ENCODE measurements at regions not wholly inside any gene's neighbourhood (a gene's known extent, or its start where the extent isn't known, plus 50 kb on each side); places are given as distances from the start of the nearest gene placed in this dataset.

DNA sequence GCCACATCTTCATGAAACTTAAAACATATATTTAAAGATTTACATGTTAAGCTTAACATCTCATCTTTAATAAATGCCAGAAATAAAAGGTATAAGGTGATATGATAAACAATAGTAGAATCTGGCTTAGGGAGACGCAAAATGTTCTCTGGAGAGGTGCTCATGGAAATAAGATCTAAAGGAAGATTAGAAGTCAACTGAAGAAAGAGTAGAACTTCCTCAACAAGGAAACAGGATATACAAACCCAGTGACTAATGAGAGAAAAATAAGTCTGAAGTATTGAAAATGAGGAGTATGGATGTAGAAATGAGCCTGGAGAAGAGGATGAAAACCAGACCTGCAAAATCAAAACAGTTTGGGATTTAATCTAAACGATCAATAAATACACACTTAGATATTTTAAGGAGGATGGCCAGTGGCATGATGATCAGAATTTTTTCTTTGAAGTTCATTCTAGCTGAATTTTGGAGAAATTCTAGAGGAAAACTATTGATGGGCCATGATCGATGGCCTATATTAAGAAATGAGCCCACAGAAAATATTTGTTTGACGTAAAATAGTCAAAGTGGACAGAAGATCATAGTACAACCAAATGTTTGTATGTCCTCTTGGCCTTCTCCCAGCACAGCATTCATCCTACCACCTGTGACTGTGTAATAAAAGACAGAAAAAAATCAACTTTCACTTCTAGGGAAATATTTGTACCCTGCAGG is 387.9 kb upstream of the PTBP2 start:
- Mint-ChIP-seq H3K27me3 (no peaks in the 10 kb centered on the region), H3K27ac (no peak overlapping the region), H3K4me3 (no peak overlapping the region), H3K36me3 (no peaks in the 10 kb centered on the region), H3K9me3 (peaks cover 1% of the 10 kb centered on the region), H3K4me1 (no peaks in the 10 kb centered on the region)

DNA sequence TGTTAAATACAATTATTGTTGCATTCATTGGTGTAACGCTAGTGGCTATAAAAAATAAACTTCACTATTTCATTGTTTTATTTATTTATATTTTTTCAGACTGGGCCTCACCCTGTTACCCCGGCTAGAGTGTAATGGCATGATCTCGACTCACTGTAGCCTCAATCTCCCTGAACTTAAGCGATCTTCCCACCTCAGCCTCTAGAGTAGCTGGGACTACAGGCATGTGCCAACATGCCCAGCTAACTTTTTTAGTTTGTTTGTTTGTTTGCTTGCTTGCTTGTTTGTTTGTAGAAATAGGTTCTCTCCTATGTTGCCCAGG is 387.4 kb upstream of the PTBP2 start:
- Mint-ChIP-seq H3K4me1 (no peaks in the 10 kb centered on the region), H3K27ac (no peak overlapping the region), H3K36me3 (no peaks in the 10 kb centered on the region), H3K27me3 (no peaks in the 10 kb centered on the region), H3K4me3 (no peak overlapping the region), H3K9me3 (no peaks in the 10 kb centered on the region)

GRCh38 chr1:96338622-96339021 is 383.0 kb upstream of the PTBP2 start:
- Mint-ChIP-seq H3K4me3 (no peak overlapping the region), H3K36me3 (no peaks in the 10 kb centered on the region), H3K9me3 (no peaks in the 10 kb centered on the region), H3K27ac (no peak overlapping the region), H3K27me3 (no peaks in the 10 kb centered on the region), H3K4me1 (no peaks in the 10 kb centered on the region)

- Mint-ChIP-seq H3K9me3 (no peaks in the 10 kb centered on the region), H3K27ac (peak overlapping the region; percentile 46), H3K4me1 (no peaks in the 10 kb centered on the region), H3K36me3 (no peaks in the 10 kb centered on the region), H3K27me3 (no peaks in the 10 kb centered on the region), H3K4me3 (no peak overlapping the region)
Observed at GRCh38 chr1:96340686-96341085, 380.9 kb upstream of the PTBP2 start.

DNA sequence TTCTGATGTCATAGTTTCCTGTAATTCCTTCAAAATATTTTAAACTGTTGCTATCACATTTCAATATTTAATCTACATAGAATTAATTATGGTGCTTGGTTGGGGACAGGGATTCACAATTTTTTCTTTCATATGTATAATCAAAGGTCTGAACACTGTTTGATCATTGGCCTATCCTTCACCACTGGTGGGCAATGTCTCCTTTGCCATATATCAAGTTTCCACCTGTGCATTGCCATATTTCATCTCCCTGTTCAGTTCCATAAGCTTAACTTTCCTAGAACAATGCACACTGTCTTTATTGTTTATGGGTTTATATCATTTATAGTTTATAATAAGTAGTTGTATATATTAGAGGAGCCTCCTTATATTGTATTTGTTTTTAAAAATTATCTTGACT is 374.9 kb upstream of the PTBP2 start:
- H3K36me3 Mint-ChIP-seq = no peaks in the 10 kb centered on the region
- no peaks in the 10 kb centered on the region for H3K9me3 Mint-ChIP-seq
- H3K4me1 Mint-ChIP-seq = no peaks in the 10 kb centered on the region
- no peak overlapping the region for H3K4me3 Mint-ChIP-seq
- H3K27ac Mint-ChIP-seq = no peak overlapping the region
- H3K27me3 Mint-ChIP-seq = no peaks in the 10 kb centered on the region

DNA sequence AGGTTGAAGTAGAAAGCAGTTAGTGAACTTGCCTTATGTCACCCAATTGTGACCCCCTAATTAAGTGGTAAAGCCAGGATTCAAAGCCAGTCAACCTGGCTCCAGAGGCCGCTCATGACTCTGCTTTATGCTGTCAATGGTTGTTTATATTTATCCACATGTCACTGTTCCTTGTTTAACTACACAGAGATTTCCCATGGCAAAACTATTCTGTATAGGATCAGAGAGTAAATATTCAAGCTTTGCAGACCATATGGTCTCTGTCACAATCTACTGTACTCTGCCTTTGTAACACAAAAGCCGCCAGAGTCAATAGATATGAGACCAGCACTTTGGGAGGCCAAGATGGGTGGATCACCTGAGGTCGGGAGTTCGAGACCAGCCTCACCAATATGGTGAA is 371.7 kb upstream of the PTBP2 start:
- Mint-ChIP-seq H3K27me3 (peaks cover 2% of the 10 kb centered on the region), H3K4me1 (no peaks in the 10 kb centered on the region), H3K4me3 (no peak overlapping the region), H3K36me3 (no peaks in the 10 kb centered on the region), H3K9me3 (no peaks in the 10 kb centered on the region), H3K27ac (no peak overlapping the region)

DNA sequence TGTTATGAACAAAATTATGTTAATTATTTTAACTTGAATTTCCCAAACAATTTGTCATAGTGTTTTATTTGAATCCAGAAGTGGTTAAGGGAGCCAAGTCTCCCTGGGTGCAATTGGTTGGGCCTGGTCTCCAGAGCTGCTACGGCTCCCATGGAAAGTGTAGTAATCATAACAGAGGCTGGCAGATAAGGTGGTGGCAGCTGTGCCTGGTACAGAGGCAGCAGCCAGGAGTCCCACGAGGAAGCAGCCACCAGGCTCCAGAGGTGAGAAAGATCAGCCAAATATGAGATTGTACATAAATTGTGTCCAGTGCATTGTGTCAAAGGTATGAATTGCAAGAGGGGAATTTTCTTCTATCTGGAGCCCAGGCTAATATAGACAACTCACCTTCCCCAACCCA is 368.9 kb upstream of the PTBP2 start:
- H3K9me3 Mint-ChIP-seq = no peaks in the 10 kb centered on the region
- no peaks in the 10 kb centered on the region for H3K4me1 Mint-ChIP-seq
- no peak overlapping the region for H3K4me3 Mint-ChIP-seq
- no peaks in the 10 kb centered on the region for H3K36me3 Mint-ChIP-seq
- peaks cover 2% of the 10 kb centered on the region for H3K27me3 Mint-ChIP-seq
- no peak overlapping the region for H3K27ac Mint-ChIP-seq

DNA sequence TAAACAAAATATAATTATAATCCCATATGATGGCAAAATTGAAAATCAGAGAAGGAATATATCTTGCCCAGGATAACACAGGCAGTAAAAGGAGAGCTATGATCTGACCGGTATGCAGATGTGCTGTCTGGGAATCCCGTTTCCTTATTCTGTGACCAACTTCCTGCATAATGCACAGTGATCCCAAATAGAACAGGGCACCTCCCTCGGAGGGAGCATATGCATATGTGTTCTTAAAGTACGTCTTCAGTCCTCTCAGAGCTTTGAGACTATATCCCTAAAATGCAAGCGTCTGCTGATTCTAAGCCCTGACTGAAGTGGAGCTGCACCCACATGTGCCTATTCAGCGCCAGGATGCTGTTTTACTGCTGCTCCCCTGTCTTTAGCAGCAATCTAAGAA is 366.1 kb upstream of the PTBP2 start:
- no peaks in the 10 kb centered on the region for H3K9me3 Mint-ChIP-seq
- H3K27me3 Mint-ChIP-seq = peaks cover 2% of the 10 kb centered on the region
- H3K4me3 Mint-ChIP-seq = no peak overlapping the region
- no peak overlapping the region for H3K27ac Mint-ChIP-seq
- no peaks in the 10 kb centered on the region for H3K4me1 Mint-ChIP-seq
- H3K36me3 Mint-ChIP-seq = no peaks in the 10 kb centered on the region

DNA sequence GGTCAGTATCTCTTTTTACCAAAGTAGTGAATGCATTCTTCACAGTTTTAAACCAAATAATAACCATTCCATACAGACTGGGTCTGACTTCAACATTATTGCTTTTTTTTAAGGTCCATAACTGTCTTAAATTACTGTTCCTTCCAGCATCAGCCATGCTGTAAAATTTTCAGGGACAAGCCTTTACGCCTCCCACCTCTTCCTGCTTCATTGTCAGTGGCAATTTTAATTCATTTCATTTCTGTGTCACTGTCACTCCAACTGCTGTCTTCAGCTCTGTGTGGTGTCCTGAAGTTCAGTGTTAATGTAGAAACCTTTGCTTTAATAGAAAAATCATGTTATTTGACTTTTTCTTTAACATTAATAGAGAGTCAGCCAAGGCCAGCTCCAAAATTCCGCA is 365.6 kb upstream of the PTBP2 start:
- no peaks in the 10 kb centered on the region for H3K36me3 Mint-ChIP-seq
- no peaks in the 10 kb centered on the region for H3K4me1 Mint-ChIP-seq
- H3K4me3 Mint-ChIP-seq = no peak overlapping the region
- peaks cover 2% of the 10 kb centered on the region for H3K27me3 Mint-ChIP-seq
- H3K27ac Mint-ChIP-seq = no peak overlapping the region
- H3K9me3 Mint-ChIP-seq = peaks cover 3% of the 10 kb centered on the region

DNA sequence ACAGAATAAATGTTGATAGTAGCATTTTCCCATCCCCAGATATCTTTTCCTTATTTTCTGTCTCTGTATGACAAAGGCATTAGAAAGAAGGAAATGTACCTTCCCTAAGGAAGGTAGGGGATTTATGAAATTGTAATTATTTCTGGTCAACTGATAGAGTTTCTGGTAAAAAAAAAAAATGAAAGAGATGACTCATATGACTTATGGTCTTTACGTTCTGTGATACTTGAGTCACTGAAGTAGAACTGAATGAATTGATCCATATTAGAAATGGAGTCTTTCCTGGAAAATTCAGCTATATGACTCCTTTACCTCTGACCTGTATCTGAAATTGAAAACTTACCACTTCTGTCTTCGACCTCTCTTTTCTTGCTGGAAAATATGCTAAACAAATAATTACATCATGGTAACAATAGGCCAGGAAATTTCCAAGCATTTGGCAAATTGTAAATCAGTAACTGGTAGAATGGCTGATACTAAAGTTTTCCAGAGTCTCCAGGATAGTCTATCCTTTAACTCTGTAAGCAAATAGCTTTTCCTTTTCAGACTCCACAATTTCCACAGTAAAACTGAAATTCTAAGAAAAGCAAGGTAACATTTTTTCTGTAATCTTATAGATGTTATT is 364.3 kb upstream of the PTBP2 start:
- Mint-ChIP-seq H3K4me1 (peaks cover 4% of the 10 kb centered on the region), H3K27ac (no peak overlapping the region), H3K4me3 (no peak overlapping the region), H3K9me3 (peaks cover 9% of the 10 kb centered on the region), H3K36me3 (no peaks in the 10 kb centered on the region), H3K27me3 (peaks cover 2% of the 10 kb centered on the region)

DNA sequence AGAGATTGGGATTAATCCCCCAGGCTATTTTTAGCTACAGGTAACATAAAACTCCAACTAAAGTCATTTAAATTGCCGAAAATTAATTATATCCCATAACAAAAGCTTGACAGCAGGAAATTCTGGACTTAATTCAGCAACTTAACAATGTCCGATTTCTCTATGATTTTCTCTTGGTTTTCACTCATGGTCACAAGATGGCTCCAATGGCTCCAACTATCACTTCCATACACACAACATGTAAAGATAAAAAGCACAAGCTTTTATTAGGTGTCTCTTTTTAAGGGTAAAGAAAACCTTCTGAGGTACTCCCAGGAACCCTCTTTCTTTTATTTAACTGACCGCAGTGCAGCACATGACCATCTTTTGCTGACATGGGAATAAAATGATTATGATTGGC is 363.5 kb upstream of the PTBP2 start:
- Mint-ChIP-seq H3K4me1 (peaks cover 8% of the 10 kb centered on the region), H3K27ac (no peak overlapping the region), H3K36me3 (no peaks in the 10 kb centered on the region), H3K27me3 (no peaks in the 10 kb centered on the region), H3K4me3 (no peak overlapping the region), H3K9me3 (peaks cover 9% of the 10 kb centered on the region)

DNA sequence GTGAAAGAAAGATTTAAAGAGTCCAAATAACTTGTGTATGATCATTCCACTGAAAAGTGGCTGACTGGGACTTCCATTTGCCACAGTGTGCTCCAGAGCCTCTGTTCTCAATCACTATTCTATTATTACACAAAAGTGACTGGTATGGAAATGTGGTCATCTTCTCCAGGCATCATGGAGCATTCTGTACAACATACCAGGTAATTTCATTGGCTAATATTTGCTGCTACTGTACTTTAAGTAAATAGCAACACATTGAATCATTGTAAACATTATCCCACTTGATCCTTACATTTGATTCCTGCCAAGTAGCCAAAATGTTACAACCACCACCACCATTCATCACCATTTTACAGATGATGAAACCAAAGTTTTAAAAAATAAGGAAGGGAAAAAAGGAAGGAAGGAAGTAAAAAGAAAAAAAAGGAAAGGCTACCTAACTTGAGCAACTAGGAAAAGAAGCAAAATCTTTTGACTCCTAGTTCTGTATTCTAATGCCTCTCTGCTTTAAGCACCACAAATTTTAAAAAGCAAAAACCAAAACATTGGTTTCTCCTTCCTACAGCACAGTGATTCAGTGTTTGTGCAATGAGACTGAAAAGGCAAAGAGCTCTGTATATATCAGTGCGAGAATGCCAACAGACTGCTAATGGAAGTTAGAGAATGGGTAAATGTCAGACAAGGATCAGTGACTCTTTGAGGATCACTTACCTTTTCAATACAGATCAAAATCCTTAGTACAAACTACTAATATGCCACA is 361.4 kb upstream of the PTBP2 start:
- no peaks in the 10 kb centered on the region for H3K27me3 Mint-ChIP-seq
- no peak overlapping the region for H3K27ac Mint-ChIP-seq
- peaks cover 9% of the 10 kb centered on the region for H3K9me3 Mint-ChIP-seq
- H3K4me1 Mint-ChIP-seq = peaks cover 8% of the 10 kb centered on the region
- no peaks in the 10 kb centered on the region for H3K36me3 Mint-ChIP-seq
- H3K4me3 Mint-ChIP-seq = no peak overlapping the region

DNA sequence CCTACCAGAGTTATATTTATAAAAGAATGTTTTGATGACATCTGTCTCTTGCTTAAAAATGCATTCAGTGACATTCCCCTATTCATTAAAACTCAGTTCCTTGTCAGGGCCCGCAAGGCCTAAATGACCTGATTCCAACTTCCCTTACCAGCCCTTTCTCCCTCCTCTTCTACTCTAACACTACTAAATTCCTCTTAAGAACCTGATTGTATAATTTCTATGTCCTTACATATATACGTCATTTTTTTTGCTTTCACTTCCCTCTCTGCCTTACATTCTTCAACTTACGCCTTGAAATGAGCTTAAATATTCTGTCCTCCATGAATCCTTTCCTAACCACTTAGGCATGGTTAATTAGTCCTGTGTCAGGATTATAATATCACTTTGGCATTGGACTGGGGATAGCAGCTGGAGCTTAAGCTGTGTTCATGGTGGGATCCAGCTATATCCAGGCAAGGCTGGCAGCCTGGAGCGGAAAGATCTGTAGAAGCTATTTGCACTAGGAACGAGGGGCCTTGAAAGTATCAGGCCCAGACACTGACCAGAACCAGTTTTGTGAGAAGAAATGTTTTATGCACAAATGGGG is 360.2 kb upstream of the PTBP2 start:
- Mint-ChIP-seq H3K4me1 (peaks cover 8% of the 10 kb centered on the region), H3K4me3 (no peak overlapping the region), H3K27me3 (no peaks in the 10 kb centered on the region), H3K9me3 (peaks cover 9% of the 10 kb centered on the region), H3K27ac (no peak overlapping the region), H3K36me3 (no peaks in the 10 kb centered on the region)

DNA sequence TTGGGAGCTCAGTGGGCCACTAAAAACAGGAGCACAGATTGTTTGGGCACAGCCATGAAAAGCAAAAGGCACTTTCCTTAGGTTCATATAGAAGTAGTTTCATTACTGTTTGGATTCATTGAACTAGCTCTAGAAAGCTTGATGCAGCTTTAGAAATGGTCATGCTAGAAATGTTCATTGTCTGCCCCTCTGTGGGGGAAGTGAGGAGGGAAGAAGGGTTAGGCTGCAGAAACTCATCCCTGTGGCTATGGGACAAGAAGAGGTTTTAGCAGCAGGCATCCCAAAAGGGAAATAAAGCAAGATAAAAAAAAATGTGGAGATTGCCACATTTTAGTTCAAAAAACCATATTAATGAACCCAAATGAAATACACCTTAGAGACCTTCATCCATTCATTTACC is 359.6 kb upstream of the PTBP2 start:
- no peak overlapping the region for H3K27ac Mint-ChIP-seq
- H3K9me3 Mint-ChIP-seq = peaks cover 9% of the 10 kb centered on the region
- H3K36me3 Mint-ChIP-seq = no peaks in the 10 kb centered on the region
- H3K27me3 Mint-ChIP-seq = no peaks in the 10 kb centered on the region
- H3K4me3 Mint-ChIP-seq = no peak overlapping the region
- H3K4me1 Mint-ChIP-seq = peaks cover 8% of the 10 kb centered on the region

DNA sequence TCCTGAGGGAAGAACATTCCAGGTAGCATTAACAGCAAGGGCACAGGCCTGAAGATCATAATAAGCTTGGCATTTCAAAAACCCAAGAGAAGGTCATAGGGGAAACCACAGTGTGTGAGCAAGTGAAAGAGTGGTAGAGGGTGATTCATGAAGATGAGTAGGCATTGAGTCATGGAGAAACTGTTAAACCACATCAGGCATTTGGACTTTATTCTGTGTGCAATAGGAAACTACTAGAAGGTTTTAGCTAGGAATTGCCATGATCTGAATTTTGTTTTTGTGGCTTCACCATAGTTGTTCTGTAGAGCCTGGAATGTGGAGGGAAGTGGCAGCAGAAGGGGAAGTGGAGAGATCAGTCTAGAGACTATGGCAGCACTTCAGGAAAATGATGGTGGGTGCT is 359.0 kb upstream of the PTBP2 start:
- Mint-ChIP-seq H3K27ac (peak overlapping the region; percentile 82), H3K4me1 (peaks cover 8% of the 10 kb centered on the region), H3K9me3 (peaks cover 9% of the 10 kb centered on the region), H3K36me3 (no peaks in the 10 kb centered on the region), H3K27me3 (no peaks in the 10 kb centered on the region), H3K4me3 (no peak overlapping the region)

GRCh38 chr1:96363826-96364225 is 357.8 kb upstream of the PTBP2 start:
- Mint-ChIP-seq H3K27me3 (no peaks in the 10 kb centered on the region), H3K27ac (no peak overlapping the region), H3K36me3 (no peaks in the 10 kb centered on the region), H3K4me3 (no peak overlapping the region), H3K9me3 (peaks cover 9% of the 10 kb centered on the region), H3K4me1 (peaks cover 8% of the 10 kb centered on the region)
